Posterior vena cava (tissue), 2 donors: ENCODE measurements at regions not wholly inside any gene's neighbourhood (a gene's known extent, or its start where the extent isn't known, plus 50 kb on each side); places are given as distances from the start of the nearest gene placed in this dataset.
"Not testable (repeated sequence)": the region's sequence is repeated elsewhere in the genome, so short reads cannot be mapped to it uniquely, and the experiment has no call there.

ENCODE experiments used
- DNase-seq: peaks from one replicate; pipeline ENCODE4 v3.0.0-alpha.2; 2020; ENCODE audit warnings: low spot score
- intact Hi-C, 2 donors: fragments of 100-400 bp; cut with DNase I; formaldehyde crosslinking; loops; one replicate each; pipeline versions ENCODE4 v1.14.1 to v1.14.2; 2022 to 2023
- donor health status: DM: yes; HTN: yes; CAD: no.
- donor health status: DM: yes; HTN: yes; CAD: no.

GRCh38 chr2:71976685-71977084 lies 171.0 kb downstream of the CYP26B1 start:
- intact Hi-C loops, result no loop called here
- DNase-seq, result no peak

DNA sequence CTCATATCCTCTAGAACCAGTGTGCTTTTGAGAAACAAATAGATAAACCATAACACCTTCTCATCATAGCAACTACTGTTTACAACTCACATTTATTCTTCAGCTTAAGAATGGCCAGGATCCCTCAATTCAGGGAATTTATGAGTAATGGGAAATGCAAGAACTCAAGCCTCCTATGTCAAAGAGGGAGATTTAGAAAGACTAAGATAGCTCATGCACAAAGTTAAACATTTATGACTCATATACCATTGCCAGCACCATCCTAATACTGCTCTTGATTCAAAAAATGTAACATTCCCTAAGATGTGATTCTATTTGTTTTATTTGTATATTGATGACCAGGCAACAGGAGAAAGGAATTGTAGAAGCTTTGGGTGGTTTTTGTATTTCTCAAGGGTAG lies 172.8 kb downstream of the CYP26B1 start:
- intact Hi-C loops, result no loop called here
- no peak for DNase-seq

GRCh38 chr2:71971493-71971892 lies 176.2 kb downstream of the CYP26B1 start:
- intact Hi-C loops, result no loop called here
- DNase-seq, result no peak

DNA sequence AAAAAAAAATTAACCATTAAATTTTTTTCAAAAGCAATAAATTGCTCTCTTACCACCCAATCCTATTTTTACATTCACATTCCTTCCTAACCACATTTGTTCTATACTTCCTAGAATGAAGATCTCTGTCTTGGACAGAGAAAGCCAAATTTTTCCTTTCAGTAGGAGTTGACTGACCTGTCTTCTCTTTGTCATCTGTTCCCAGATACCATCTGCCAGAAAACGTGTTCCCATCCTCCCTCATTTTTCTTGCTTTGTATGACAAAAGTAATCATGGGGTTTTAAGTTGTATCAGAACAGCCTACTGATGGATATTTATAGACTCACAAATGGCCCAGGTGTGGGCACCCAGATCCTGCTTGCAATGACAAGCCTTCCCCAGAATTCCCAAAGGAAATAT lies 182.1 kb downstream of the CYP26B1 start:
- intact Hi-C loops, result no loop called here
- no peak for DNase-seq

GRCh38 chr2:71962911-71963694 lies 184.6 kb downstream of the CYP26B1 start:
- intact Hi-C loops, result no loop called here
- DNase-seq, result no peak

GRCh38 chr2:71962350-71962749 lies 185.3 kb downstream of the CYP26B1 start:
- DNase-seq, result no peak
- intact Hi-C loops, result no loop called here

DNA sequence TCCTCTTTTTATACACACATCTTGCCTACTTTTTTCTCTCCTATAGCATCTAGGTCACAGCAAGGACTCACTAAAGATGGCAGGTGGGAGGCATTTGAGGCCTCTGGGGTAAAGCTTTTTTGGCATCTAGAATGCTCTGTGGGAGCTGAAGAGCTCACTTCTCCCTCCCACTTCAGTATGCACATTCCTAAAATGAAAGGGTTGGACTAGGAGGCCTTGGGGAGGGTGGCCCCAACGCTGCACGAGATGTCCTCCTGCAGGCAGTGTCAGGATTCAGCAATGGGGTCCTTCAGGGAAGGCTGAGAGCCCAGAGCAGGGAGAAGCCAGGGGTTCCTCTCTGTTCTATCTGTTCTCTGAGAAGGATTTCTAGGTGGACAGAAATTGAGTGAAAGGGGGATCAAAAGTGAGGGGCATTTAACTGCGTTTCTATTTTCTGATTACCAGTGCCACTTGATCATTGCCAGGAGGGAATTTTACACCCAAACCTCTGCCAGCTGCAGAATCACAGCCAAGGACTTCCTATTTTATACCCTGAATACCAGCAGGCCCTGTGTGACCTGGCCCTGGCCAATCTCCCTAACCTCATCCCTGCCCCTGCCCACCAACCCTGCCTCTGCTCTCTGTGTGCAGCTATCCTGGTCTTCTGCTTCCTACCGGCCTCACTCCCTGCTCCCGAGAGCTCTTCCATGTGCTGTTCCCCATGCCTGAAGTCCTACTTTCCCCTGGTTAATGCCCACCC lies 186.2 kb downstream of the CYP26B1 start:
- intact Hi-C loops, result no loop called here
- DNase-seq, result no peak

GRCh38 chr2:71959494-71959893 lies 188.2 kb downstream of the CYP26B1 start:
- DNase-seq, result no peak
- intact Hi-C loops, result no loop called here

- DNase-seq, intact Hi-C loops: not testable (repeated sequence)
Measured at GRCh38 chr2:71958426-71958825, 189.2 kb downstream of the CYP26B1 start.

DNA sequence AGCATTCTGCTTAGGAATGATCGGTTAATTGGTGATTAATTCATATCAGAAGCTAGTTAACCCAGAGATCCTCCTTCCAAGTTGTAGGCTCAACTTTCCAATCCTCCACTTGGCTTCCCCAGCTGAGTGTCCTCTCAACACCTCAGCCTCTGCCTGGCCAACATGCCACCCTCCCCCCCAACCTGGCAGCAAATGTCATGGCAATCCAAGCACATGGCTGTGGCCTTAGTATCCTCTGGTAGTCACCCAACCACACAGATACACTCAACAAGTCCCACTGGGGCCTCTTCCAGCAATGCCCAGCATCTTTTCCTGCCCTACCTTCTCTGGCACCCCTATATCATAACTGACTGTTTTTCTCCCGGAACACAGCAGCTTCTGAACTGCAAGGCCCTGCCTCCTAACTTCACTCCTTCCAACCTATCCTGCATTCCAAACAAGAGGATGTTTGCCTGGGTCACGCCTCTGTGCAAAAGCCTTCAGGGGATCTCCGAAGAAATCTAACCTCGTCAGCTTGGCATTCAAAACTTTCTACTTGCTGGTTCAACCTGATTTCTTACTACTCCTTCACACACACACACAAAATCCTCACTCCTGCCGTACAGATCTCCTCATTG lies 195.0 kb downstream of the CYP26B1 start:
- intact Hi-C loops, result no loop called here
- DNase-seq, result no peak

DNA sequence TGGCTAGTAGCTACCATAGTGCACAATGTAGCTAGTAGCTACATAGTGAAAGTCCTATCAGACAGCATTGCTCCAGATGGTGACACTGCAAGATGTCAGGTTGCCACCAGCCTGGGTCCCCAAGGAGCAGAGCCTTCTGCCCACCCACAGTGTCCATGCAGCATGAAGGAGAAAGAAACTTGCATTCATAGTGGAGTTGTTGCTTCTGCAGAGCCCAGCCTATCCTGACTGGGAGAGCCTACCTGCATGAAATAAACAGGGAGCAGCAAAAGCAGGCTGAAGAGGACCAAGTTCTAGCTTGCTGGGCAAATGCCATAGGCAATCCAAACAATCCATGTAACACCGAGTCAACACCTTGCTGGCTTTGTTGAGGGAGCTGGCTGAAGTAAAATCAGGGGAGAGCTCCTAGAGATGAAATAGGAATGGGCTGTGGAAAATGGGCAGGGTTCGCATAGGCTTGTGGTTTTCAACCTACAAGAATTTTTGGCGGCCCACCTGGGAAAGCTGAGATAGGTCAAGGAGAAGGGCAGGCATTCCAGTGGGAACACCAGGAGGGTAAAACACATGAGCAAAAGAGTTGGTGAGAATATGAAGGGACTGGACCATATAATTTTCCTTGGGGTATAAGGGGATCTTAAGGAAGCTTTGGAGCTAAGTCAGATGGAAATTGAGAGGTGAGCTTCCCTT lies 195.8 kb downstream of the CYP26B1 start:
- intact Hi-C loops, result no loop called here
- peak; percentile 67 for DNase-seq

DNA sequence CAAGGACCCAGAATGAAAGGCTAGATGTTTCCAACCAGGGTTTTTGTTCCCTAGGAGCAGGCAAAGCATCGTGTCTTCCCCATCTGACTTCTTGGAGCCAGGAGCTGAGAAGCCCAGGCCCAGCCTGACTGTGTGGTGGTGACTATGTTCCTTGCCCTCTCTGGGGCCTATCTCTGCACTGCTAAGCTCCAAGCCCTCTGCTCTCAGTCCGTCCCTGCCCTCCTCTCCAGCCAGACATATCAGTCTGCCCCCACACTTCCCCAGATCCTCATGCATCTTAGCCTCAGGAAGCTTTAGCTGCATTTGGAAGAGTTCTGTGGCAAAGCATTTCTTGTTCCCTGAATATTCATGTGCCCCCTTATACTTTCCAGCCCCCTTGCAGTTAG lies 196.6 kb downstream of the CYP26B1 start:
- intact Hi-C loops, result no loop called here
- DNase-seq, result peak; percentile 62

DNA sequence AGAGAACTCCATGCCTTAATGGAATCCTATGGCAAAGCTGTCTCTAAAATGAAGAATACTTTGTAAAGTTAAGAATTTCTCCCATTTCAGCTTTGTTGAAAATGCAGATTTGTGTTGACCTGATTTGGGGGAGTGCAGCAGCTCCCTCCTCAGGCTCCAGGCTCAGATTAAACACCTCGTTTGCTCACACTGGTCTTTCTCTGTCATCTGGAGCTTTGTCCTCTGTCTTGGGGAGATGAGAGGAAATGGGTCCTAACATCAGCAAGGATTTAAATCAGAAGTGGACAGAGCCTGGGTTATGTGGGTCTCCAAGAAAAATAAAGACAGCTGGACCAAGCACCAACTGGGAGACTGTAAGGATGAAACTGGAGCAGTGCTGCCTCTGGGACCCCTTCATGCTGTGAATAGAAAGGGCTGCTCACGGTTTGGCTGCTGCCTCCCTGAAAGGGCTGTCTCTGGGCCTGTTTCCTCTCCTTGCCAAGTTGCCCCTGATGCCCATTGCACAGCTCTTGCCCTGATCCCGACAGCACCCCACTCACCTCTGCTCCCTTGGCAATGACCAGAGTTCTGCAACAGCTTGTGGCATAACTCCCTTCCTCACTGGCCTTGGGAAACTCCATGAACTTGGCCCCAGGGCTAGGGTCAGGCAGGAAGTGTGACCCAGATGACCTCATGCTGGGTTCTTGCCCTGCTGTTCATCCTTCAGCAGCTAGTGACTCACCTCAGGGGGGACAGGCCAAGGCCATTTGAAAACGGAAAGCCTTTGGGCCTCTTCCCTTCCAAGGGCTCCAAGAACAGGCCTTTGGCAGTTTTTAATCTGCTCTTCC lies 197.2 kb downstream of the CYP26B1 start:
- intact Hi-C loops, result no loop called here
- peak; percentile 91 for DNase-seq

- intact Hi-C loops, result no loop called here
- peak; percentile 67 for DNase-seq
Measured at GRCh38 chr2:71949537-71949798, 198.2 kb downstream of the CYP26B1 start.

GRCh38 chr2:71948781-71949536 lies 198.7 kb downstream of the CYP26B1 start:
- intact Hi-C loops, result no loop called here

GRCh38 chr2:71947809-71948208 lies 199.9 kb downstream of the CYP26B1 start:
- DNase-seq, result no peak
- intact Hi-C loops, result no loop called here

More at GRCh38 chr2:71948781-71949536, 198.7 kb downstream of the CYP26B1 start:
- DNase-seq, result peak; percentile 74

DNA sequence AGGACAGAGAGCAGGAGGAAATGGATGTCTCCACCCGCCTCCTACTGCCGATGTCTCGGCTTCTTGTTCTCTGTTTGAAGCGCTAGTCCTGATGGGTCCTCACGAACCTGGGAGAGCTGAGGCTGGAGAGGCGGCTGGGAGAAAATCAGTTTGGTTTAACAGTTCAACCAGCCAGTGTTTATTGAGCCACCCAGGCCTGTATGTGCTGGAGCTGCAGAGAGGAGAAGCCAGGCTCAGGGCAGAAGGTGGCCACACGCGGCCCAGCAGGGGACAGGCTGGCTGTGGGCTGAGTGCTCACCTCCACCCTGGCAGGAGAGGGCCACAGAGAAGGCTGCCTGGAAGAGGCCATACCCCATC lies 202.1 kb downstream of the CYP26B1 start:
- intact Hi-C loops, result no loop called here
- peak; percentile 46 for DNase-seq

DNA sequence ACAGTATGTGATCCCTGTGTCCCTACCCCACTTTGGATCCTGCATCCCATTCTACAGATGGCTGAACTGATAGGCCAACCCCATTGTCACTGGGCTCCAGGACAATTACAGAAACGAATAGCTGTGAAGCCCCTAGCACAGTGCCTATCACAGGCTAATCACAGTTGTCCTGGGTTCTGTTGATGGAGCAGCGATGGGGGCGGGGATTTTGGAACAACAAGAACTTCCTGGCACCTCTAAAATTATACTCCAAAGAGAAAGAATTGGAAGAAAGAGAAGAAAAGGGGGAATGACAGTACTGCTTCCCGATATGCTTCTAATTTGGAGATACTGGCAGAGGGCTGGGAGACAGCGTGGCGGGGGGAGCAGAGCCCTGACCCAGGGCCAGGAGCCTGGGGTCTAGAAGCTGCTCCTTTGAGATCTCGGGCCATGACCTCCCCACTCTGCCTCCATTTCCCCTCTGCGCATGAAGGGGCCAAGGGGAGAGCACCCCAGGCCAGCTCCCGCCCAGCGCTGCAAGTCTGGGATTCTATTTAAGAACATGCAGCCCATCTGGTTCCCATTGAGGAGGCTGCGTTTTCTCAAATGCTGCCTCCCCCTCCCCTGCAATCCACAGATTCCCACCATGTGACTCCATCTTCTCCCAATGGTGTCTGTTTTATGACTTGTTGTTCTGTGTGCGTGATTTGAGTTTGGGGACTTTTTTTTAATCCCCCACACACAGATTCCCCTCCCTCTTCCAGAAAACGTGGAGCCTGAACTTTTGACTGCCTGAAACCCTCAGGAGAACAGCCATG lies 202.7 kb downstream of the CYP26B1 start:
- DNase-seq, result peak; percentile 60
- intact Hi-C loops, result no loop called here
